ENCODE measurements at regions not wholly inside any gene's neighbourhood (a gene's known extent, or its start where the extent isn't known, plus 50 kb on each side); places are given as distances from the start of the nearest gene placed in this dataset.

DNA sequence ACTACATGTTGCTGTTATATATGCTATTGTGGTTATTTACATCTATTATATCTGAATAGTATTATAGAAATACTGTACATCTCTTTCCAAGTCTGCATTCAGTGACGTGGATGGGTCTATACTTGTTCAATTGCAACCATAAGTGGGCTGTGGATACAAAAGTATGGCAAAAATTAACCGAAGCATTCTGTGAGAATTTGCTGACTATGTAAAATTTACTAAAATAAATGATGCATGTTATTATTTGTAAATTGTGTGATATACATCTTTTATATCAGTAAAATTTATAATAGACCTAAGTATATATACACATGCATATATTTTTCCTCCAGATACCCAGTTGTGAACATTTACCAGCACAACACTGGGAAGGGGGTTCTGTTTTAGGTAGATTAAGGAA lies 215.1 kb downstream of the NECTIN3 start:
- Mint-ChIP-seq H3K4me1 (no peaks in the 10 kb centered on the region), H3K9me3 (no peaks in the 10 kb centered on the region), H3K27me3 (no peaks in the 10 kb centered on the region), H3K36me3 (ENCODE audit: low read depth) (no peaks in the 10 kb centered on the region), H3K27ac (no peak overlapping the region), H3K4me3 (no peak overlapping the region)
- ChIA-PET POLR2A (no interaction called here), CTCF (no interaction called here)
- DNase-seq (no peak), ATAC-seq (ENCODE audit: low read depth) (no peak)
- intact Hi-C loops (cut with micrococcal nuclease), result no loop called here
- TF ChIP-seq CTCF (IDR thresholded peaks at IDR 0.05), result no peak

DNA sequence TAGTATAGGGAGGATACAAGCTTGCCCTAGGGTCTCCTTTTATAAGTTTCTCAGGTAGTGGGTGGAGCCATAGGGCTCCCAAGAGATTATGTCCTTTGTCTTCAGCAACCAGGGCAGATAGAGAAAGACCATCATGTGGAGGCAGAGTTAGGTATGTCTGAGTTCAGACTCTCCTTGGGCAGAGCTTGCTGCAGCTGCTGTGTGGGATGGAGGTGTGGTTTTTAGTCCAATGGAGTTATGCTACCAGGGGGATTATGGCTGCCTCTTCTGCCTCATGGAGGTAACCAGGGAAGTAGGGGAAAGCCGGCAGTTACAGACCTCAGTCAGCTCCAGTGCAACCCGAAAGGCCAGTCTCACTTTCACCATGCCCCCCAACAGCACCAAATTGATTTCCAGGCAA lies 220.5 kb downstream of the NECTIN3 start:
- intact Hi-C loops (cut with micrococcal nuclease), result no loop called here
- Mint-ChIP-seq H3K27ac (no peak overlapping the region), H3K27me3 (no peaks in the 10 kb centered on the region), H3K4me3 (no peak overlapping the region), H3K4me1 (no peaks in the 10 kb centered on the region), H3K9me3 (no peaks in the 10 kb centered on the region), H3K36me3 (ENCODE audit: low read depth) (no peaks in the 10 kb centered on the region)
- ATAC-seq (ENCODE audit: low read depth), result no peak
- no peak for DNase-seq
- CTCF ChIA-PET, result no interaction called here
- no peak for TF ChIP-seq CTCF (IDR thresholded peaks at IDR 0.05)
- POLR2A ChIA-PET, result no interaction called here

GRCh38 chr3:111299192-111299615 lies 227.6 kb downstream of the NECTIN3 start:
- no peaks in the 10 kb centered on the region for H3K36me3 Mint-ChIP-seq (ENCODE audit: low read depth)
- no peaks in the 10 kb centered on the region for H3K9me3 Mint-ChIP-seq
- intact Hi-C loops (cut with micrococcal nuclease), result no loop called here
- POLR2A ChIA-PET, result no interaction called here
- H3K4me3 Mint-ChIP-seq, result no peak overlapping the region
- no peak for DNase-seq
- ATAC-seq (ENCODE audit: low read depth), result no peak
- no peak overlapping the region for H3K27ac Mint-ChIP-seq
- CTCF ChIA-PET, result no interaction called here
- no peaks in the 10 kb centered on the region for H3K4me1 Mint-ChIP-seq
- no peaks in the 10 kb centered on the region for H3K27me3 Mint-ChIP-seq
- TF ChIP-seq CTCF (IDR thresholded peaks at IDR 0.05), result no peak

GRCh38 chr3:111301238-111301798 lies 229.7 kb downstream of the NECTIN3 start:
- DNase-seq (no peak), ATAC-seq (ENCODE audit: low read depth) (no peak)
- ChIA-PET POLR2A (no interaction called here), CTCF (interaction anchor here (0.7 kb wide), 1 partner anchor 222 kb away, joined by 4 read pairs; no protein-coding TSS in a partner anchor)
- TF ChIP-seq CTCF (IDR thresholded peaks at IDR 0.05), result no peak
- no peaks in the 10 kb centered on the region for H3K27me3 Mint-ChIP-seq
- H3K4me3 Mint-ChIP-seq, result no peak overlapping the region
- H3K4me1 Mint-ChIP-seq, result no peaks in the 10 kb centered on the region
- no peaks in the 10 kb centered on the region for H3K36me3 Mint-ChIP-seq (ENCODE audit: low read depth)
- H3K9me3 Mint-ChIP-seq, result no peaks in the 10 kb centered on the region
- intact Hi-C loops (cut with micrococcal nuclease), result no loop called here
- no peak overlapping the region for H3K27ac Mint-ChIP-seq

DNA sequence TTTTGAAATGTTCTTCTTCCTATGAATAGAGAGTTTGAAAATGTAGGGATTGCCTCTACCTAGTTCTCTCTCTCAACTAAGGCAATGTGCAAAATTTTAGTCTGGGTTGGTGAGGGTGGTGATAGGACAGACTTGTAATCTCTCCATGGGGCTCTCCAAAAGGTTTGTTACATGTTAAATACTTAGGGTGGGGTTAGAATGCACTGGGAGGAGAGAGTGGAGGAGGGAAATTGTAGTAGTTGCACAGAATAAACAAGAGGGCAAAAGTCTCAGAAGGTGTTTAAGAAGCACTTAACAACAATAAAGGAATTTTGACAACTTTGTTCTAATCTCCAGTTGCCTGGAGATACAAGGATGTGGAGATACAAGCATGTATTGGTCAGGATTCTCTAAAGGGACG lies 230.4 kb downstream of the NECTIN3 start:
- no peaks in the 10 kb centered on the region for H3K4me1 Mint-ChIP-seq
- DNase-seq (no peak), ATAC-seq (ENCODE audit: low read depth) (no peak)
- ChIA-PET CTCF (no interaction called here), POLR2A (no interaction called here)
- intact Hi-C loops (cut with micrococcal nuclease), result no loop called here
- no peaks in the 10 kb centered on the region for H3K36me3 Mint-ChIP-seq (ENCODE audit: low read depth)
- no peaks in the 10 kb centered on the region for H3K9me3 Mint-ChIP-seq
- no peak overlapping the region for H3K27ac Mint-ChIP-seq
- no peak overlapping the region for H3K4me3 Mint-ChIP-seq
- no peaks in the 10 kb centered on the region for H3K27me3 Mint-ChIP-seq
- TF ChIP-seq CTCF (IDR thresholded peaks at IDR 0.05), result no peak

All from activated B cell treated with CpG ODN at 0.5 μM for 24 hours (primary cell).